ENCODE measurements at regions not wholly inside any gene's neighbourhood (a gene's known extent, or its start where the extent isn't known, plus 50 kb on each side); places are given as distances from the start of the nearest gene placed in this dataset.

GRCh38 chr1:55682198-55682597, 467.0 kb upstream of the USP24 start:
- TF ChIP-seq POLR2A (IDR thresholded peaks at IDR 0.05; ENCODE audit: low read depth, low read length) (no peak), POLR2AphosphoS5 (IDR thresholded peaks at IDR 0.05; ENCODE audit: low read depth, low read length) (no peak), SPI1 (IDR thresholded peaks at IDR 0.05; ENCODE audit: low read depth, low read length) (no peak), POU2F2 (IDR thresholded peaks at IDR 0.05; ENCODE audit: low read depth, low read length) (no peak), TAF1 (IDR thresholded peaks at IDR 0.05; ENCODE audit: low read depth, low read length) (no peak), PAX5 (IDR thresholded peaks at IDR 0.05; ENCODE audit: insufficient read depth, low read length, severe bottlenecking) (no peak)
